WTC11 (cell line): ENCODE measurements at regions not wholly inside any gene's neighbourhood (a gene's known extent, or its start where the extent isn't known, plus 50 kb on each side); places are given as distances from the start of the nearest gene placed in this dataset.

ENCODE experiments used
- ATAC-seq: fragments of 200-7000 bp; cut with Tn5 transposase; 2 replicates; pipeline ENCODE4 v1.10.0; 2021; ENCODE audit warnings: mild to moderate bottlenecking, moderate library complexity
- CTCF ChIA-PET: fragments of 300-600 bp; sonication (Branson Sonifier 250); formaldehyde crosslinking; loops from one replicate; lab custom pipeline; 2021; ENCODE audit warnings: antibody characterized with exemption; lab: Charles Lee
- POLR2A ChIA-PET: fragments of 350-600 bp; sonication (Branson Sonifier 250); formaldehyde crosslinking; loops from one replicate; lab custom pipeline; 2021; ENCODE audit warnings: antibody characterized with exemption; lab: Charles Lee
- DNase-seq: peaks from one replicate; pipeline ENCODE4 v3.0.0; 2021; ENCODE audit warnings: low spot score
- H3K27ac Mint-ChIP-seq: 2 replicates; pipeline ENCODE4 v1.8.0; 2021; ENCODE audit warnings: mixed read lengths
- H3K27me3 Mint-ChIP-seq: 2 replicates; pipeline ENCODE4 v1.8.0; 2021; ENCODE audit warnings: low read depth, mild to moderate bottlenecking, moderate library complexity, mixed read lengths
- H3K36me3 Mint-ChIP-seq: 2 replicates; pipeline ENCODE4 v1.8.0; 2021; ENCODE audit warnings: mixed read lengths
- H3K4me1 Mint-ChIP-seq: 2 replicates; pipeline ENCODE4 v1.8.0; 2022; ENCODE audit warnings: mixed read lengths
- H3K4me3 Mint-ChIP-seq: 2 replicates; pipeline ENCODE4 v1.8.0; 2021; ENCODE audit warnings: mild to moderate bottlenecking, moderate library complexity, mixed read lengths
- H3K9me3 Mint-ChIP-seq: 2 replicates; pipeline ENCODE4 v1.8.0; 2021; ENCODE audit warnings: mixed read lengths
- ATF1 ChIP-seq: sonication (generic); formaldehyde crosslinking; IDR thresholded peaks from 2 replicates; pipeline ENCODE4 v1.8.1; 2023; ENCODE audit warnings: mild to moderate bottlenecking, moderate library complexity, missing genetic modification reagents
- EMX1 ChIP-seq: fragments of 250-450 bp; sonication (Bioruptor Pico); IDR thresholded peaks from 2 replicates; pipeline ENCODE4 v1.8.0; 2021; ENCODE audit warnings: mild to moderate bottlenecking
- FOXJ3 ChIP-seq: sonication (generic); formaldehyde crosslinking; IDR thresholded peaks from 2 replicates; pipeline ENCODE4 v1.9.0; 2021; ENCODE audit warnings: missing genetic modification reagents, mild to moderate bottlenecking, borderline replicate concordance
- FOXK1 ChIP-seq: sonication (generic); formaldehyde crosslinking; IDR thresholded peaks from 2 replicates; pipeline ENCODE4 v1.8.0; 2022; ENCODE audit warnings: mild to moderate bottlenecking, moderate library complexity, missing genetic modification reagents
- FOXP1 ChIP-seq: sonication (generic); formaldehyde crosslinking; IDR thresholded peaks from 2 replicates; pipeline ENCODE4 v1.8.0; 2022; ENCODE audit warnings: missing genetic modification reagents, mild to moderate bottlenecking, moderate library complexity, borderline replicate concordance
- GABPB1 ChIP-seq: sonication (generic); formaldehyde crosslinking; IDR thresholded peaks from 2 replicates; pipeline ENCODE4 v1.8.1; 2023; ENCODE audit warnings: mild to moderate bottlenecking, missing genetic modification reagents
- NFATC4 ChIP-seq: fragments of 250-450 bp; sonication (Bioruptor Pico); IDR thresholded peaks from 2 replicates; pipeline ENCODE4 v1.9.0; 2021; ENCODE audit warnings: mild to moderate bottlenecking
- NFE2L1 ChIP-seq: sonication (generic); formaldehyde crosslinking; IDR thresholded peaks from 2 replicates; pipeline ENCODE4 v1.8.1; 2023; ENCODE audit warnings: missing genetic modification reagents
- NFYB ChIP-seq: sonication (generic); formaldehyde crosslinking; conservative IDR thresholded peaks from 2 replicates; pipeline ENCODE4 v1.8.0; 2022; ENCODE audit warnings: low read depth, missing genetic modification reagents
- NR2C2 ChIP-seq: sonication (generic); formaldehyde crosslinking; IDR thresholded peaks from 2 replicates; pipeline ENCODE4 v1.8.0; 2022; ENCODE audit warnings: mild to moderate bottlenecking, missing genetic modification reagents
- SOX15 ChIP-seq: fragments of 250-450 bp; sonication (Bioruptor Pico); IDR thresholded peaks from 2 replicates; pipeline ENCODE4 v1.9.0; 2021; ENCODE audit warnings: mild to moderate bottlenecking
- ZNF121 ChIP-seq: sonication (generic); formaldehyde crosslinking; IDR thresholded peaks from 2 replicates; pipeline ENCODE4 v1.8.0; 2023; ENCODE audit warnings: missing genetic modification reagents
- ZNF512 ChIP-seq: sonication (generic); formaldehyde crosslinking; IDR thresholded peaks from 2 replicates; pipeline ENCODE4 v1.8.1; 2022; ENCODE audit warnings: missing genetic modification reagents, borderline replicate concordance
- TF ChIP-seq, protein P1 (sequence below): sonication (generic); formaldehyde crosslinking; IDR thresholded peaks from 2 replicates; pipeline ENCODE4 v1.8.0; 2022; ENCODE audit warnings: mild to moderate bottlenecking, missing genetic modification reagents
- TF ChIP-seq, protein P2 (sequence below): sonication (generic); formaldehyde crosslinking; IDR thresholded peaks from 2 replicates; pipeline ENCODE4 v1.8.1; 2022; ENCODE audit warnings: mild to moderate bottlenecking, moderate library complexity, missing genetic modification reagents
- TF ChIP-seq, protein P3 (sequence below): sonication (generic); formaldehyde crosslinking; IDR thresholded peaks from 2 replicates; pipeline ENCODE4 v1.8.0; 2023; ENCODE audit warnings: missing genetic modification reagents
- TF ChIP-seq, protein P4 (sequence below): sonication (generic); formaldehyde crosslinking; IDR thresholded peaks from 2 replicates; pipeline ENCODE4 v1.8.1; 2023; ENCODE audit warnings: mild to moderate bottlenecking, missing genetic modification reagents, moderate library complexity
- TF ChIP-seq, protein P5 (sequence below): fragments of 200-600 bp; IDR thresholded peaks from 2 replicates; pipeline ENCODE4 v1.8.0; 2022; ENCODE audit warnings: antibody characterized with exemption

DNA sequence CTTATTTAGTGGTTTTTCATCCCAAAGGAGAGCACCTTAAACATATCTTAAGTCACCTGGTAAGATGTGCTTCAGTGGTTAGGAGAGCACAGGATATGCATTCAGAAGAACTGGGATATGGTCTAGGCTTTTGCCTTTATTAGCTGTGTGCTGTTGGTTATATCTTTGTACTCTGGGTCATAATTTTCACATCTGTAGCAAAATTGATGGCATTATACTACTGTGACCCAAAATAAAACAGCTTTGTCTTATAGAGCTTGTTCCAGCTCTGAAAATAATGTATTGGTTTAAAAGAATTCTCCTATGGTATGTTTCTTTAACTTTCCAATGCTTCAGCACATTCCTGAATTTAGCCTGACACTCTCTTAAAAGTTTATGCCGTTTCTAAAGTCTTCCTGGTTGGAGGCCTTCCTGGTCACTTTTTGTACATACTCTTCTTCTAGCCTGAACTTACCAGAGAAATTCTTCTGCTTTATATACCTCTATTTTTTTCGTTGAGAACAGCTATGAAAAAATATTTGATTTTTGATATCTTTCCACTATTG, 337.1 kb upstream of the MPDZ start:
- CTCF ChIA-PET = no interaction called here

GRCh38 chr9:13615660-13616490, 336.4 kb upstream of the MPDZ start:
- TF ChIP-seq, protein P1, sequence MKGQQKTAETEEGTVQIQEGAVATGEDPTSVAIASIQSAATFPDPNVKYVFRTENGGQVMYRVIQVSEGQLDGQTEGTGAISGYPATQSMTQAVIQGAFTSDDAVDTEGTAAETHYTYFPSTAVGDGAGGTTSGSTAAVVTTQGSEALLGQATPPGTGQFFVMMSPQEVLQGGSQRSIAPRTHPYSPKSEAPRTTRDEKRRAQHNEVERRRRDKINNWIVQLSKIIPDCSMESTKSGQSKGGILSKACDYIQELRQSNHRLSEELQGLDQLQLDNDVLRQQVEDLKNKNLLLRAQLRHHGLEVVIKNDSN (CRISPR knock-in tag) = no peak
- TF ChIP-seq, protein P2, sequence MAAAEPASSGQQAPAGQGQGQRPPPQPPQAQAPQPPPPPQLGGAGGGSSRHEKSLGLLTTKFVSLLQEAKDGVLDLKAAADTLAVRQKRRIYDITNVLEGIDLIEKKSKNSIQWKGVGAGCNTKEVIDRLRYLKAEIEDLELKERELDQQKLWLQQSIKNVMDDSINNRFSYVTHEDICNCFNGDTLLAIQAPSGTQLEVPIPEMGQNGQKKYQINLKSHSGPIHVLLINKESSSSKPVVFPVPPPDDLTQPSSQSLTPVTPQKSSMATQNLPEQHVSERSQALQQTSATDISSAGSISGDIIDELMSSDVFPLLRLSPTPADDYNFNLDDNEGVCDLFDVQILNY = no peak
- TF ChIP-seq EMX1 (CRISPR knock-in tag) = no peak
- TF ChIP-seq NR2C2 (CRISPR knock-in tag) = no peak
- no peak for TF ChIP-seq FOXK1 (CRISPR knock-in tag)
- TF ChIP-seq, protein P3, sequence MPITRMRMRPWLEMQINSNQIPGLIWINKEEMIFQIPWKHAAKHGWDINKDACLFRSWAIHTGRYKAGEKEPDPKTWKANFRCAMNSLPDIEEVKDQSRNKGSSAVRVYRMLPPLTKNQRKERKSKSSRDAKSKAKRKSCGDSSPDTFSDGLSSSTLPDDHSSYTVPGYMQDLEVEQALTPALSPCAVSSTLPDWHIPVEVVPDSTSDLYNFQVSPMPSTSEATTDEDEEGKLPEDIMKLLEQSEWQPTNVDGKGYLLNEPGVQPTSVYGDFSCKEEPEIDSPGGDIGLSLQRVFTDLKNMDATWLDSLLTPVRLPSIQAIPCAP (CRISPR knock-in tag) = no peak
- no peak for TF ChIP-seq ZNF512
- no peak for TF ChIP-seq NFE2L1 (CRISPR knock-in tag)
- no peak for TF ChIP-seq GABPB1 (CRISPR knock-in tag)
- no peak for TF ChIP-seq ATF1 (CRISPR knock-in tag)
- TF ChIP-seq, protein P4, sequence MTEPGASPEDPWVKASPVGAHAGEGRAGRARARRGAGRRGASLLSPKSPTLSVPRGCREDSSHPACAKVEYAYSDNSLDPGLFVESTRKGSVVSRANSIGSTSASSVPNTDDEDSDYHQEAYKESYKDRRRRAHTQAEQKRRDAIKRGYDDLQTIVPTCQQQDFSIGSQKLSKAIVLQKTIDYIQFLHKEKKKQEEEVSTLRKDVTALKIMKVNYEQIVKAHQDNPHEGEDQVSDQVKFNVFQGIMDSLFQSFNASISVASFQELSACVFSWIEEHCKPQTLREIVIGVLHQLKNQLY (CRISPR knock-in tag) = no peak
- no peak for TF ChIP-seq NFYB (CRISPR knock-in tag)
- H3K27me3 Mint-ChIP-seq = no peaks in the 10 kb centered on the region
- peaks cover 8% of the 10 kb centered on the region for H3K4me1 Mint-ChIP-seq
- ChIA-PET POLR2A (interaction anchor here (0.6 kb wide), 1 partner anchor 36 kb away, joined by 5 read pairs; no protein-coding TSS in a partner anchor), CTCF (no interaction called here)
- H3K36me3 Mint-ChIP-seq = peaks cover 7% of the 10 kb centered on the region
- peaks cover 7% of the 10 kb centered on the region for H3K9me3 Mint-ChIP-seq
- H3K4me3 Mint-ChIP-seq = no peak overlapping the region
- DNase-seq = no peak
- no peak for ATAC-seq
- H3K27ac Mint-ChIP-seq = no peak overlapping the region

More for the DNA sequence above, 337.1 kb upstream of the MPDZ start:
- peaks cover 3% of the 10 kb centered on the region; the same call in 1 of the 2 replicates for H3K36me3 Mint-ChIP-seq
- no peak overlapping the region for H3K27ac Mint-ChIP-seq
- peaks cover 4% of the 10 kb centered on the region for H3K9me3 Mint-ChIP-seq
- POLR2A ChIA-PET = no interaction called here
- H3K4me3 Mint-ChIP-seq = no peak overlapping the region
- peaks cover 8% of the 10 kb centered on the region; the same call in 1 of the 2 replicates for H3K4me1 Mint-ChIP-seq
- H3K27me3 Mint-ChIP-seq = no peaks in the 10 kb centered on the region
- no peak for DNase-seq
- ATAC-seq = no peak
- no peak for TF ChIP-seq NFYB (CRISPR knock-in tag)
- no peak for TF ChIP-seq ZNF121 (CRISPR knock-in tag)
- TF ChIP-seq FOXJ3 (CRISPR knock-in tag) = no peak
- no peak for TF ChIP-seq SOX15
- no peak for TF ChIP-seq FOXP1
- no peak for TF ChIP-seq ATF1 (CRISPR knock-in tag)
- TF ChIP-seq NFATC4 (CRISPR knock-in tag) = no peak
- TF ChIP-seq, protein P5, sequence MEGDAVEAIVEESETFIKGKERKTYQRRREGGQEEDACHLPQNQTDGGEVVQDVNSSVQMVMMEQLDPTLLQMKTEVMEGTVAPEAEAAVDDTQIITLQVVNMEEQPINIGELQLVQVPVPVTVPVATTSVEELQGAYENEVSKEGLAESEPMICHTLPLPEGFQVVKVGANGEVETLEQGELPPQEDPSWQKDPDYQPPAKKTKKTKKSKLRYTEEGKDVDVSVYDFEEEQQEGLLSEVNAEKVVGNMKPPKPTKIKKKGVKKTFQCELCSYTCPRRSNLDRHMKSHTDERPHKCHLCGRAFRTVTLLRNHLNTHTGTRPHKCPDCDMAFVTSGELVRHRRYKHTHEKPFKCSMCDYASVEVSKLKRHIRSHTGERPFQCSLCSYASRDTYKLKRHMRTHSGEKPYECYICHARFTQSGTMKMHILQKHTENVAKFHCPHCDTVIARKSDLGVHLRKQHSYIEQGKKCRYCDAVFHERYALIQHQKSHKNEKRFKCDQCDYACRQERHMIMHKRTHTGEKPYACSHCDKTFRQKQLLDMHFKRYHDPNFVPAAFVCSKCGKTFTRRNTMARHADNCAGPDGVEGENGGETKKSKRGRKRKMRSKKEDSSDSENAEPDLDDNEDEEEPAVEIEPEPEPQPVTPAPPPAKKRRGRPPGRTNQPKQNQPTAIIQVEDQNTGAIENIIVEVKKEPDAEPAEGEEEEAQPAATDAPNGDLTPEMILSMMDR = no peak
